ENCODE measurements at regions not wholly inside any gene's neighbourhood (a gene's known extent, or its start where the extent isn't known, plus 50 kb on each side); places are given as distances from the start of the nearest gene placed in this dataset.
"Not testable (repeated sequence)": the region's sequence is repeated elsewhere in the genome, so short reads cannot be mapped to it uniquely, and the experiment has no call there.

GRCh38 chr1:148679050-148679786, 69.4 kb upstream of the NUDT4B start:
- DNase-seq, result peak; percentile 54 to 57

- not testable (repeated sequence) for DNase-seq
Measured at GRCh38 chr1:148679787-148680326, 68.7 kb upstream of the NUDT4B start.

- not testable (repeated sequence) for DNase-seq
Measured at GRCh38 chr1:148686735-148687134, 61.8 kb upstream of the NUDT4B start.

GRCh38 chr1:148687376-148687775, 61.2 kb upstream of the NUDT4B start:
- not testable (repeated sequence) for DNase-seq
